RKO (cell line): ENCODE measurements at regions not wholly inside any gene's neighbourhood (a gene's known extent, or its start where the extent isn't known, plus 50 kb on each side); places are given as distances from the start of the nearest gene placed in this dataset.
A peak's percentile ranks its signal among the peaks of the same experiment; 100 is the strongest.

Source experiments
- DNase-seq: peaks from one replicate; pipeline ENCODE4 v3.0.0-alpha.2; 2016; ENCODE audit warnings: low spot score

- DNase-seq = no peak
These were observed 1040.1 kb upstream of the NR2F2 start for GRCh38 chr15:95290176-95290974.

DNA sequence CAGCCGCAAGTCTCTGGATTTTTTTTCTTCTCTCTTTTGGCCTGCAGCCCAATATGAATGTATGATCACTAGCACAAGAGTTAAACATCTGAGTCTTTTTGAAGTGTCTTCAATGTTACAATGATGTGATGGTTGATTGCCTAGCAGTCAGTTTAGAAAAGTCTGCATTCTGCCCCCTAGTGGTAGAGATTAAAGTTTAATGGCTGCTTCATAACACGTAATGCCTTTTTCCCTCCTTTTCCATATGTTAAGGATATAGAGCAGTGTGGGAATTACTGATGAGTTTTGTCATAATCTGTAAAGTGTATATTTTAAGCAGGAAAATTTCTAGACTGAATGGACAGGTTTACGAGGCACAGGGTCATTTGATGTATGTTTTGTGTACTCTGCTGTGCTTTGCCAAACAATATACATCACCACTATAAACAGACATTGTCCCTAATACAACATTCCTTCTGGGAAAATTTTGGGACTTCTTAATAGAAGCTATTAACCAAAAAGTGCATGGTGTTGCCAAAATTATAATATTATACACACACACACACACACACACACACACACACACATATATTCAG lies 1038.5 kb upstream of the NR2F2 start:
- DNase-seq = peak; percentile 55

DNA sequence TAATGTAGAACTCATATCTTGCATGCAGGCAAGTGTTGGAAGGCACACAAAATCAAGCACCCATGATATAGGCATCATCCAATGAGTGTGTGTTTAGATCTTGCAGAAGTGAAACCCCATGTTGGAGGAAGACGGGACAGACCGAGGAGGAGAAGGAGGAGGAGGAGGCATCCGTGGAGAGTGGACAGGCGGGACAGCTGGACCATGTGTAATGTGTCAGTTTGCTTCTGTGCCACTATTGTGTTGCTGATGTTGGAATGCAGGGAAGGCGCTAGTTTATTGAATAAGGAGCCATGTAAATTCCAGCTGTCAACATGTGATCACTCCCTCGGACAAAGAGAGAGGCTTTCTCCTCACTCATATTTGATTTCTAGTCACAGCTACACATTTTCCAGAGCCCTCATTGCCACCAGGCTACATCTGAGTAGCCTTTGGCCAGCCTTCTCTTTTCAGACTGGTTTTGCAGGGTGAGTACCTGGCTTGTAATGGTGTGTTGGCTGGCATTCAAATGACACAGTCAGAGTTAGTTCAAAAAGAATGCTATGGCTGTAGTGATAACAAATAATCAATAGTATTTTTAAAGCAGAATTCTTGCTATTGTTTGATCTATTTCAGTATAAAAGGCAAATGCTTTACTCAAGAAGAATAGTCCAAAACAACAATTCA lies 1037.6 kb upstream of the NR2F2 start:
- DNase-seq = no peak

DNA sequence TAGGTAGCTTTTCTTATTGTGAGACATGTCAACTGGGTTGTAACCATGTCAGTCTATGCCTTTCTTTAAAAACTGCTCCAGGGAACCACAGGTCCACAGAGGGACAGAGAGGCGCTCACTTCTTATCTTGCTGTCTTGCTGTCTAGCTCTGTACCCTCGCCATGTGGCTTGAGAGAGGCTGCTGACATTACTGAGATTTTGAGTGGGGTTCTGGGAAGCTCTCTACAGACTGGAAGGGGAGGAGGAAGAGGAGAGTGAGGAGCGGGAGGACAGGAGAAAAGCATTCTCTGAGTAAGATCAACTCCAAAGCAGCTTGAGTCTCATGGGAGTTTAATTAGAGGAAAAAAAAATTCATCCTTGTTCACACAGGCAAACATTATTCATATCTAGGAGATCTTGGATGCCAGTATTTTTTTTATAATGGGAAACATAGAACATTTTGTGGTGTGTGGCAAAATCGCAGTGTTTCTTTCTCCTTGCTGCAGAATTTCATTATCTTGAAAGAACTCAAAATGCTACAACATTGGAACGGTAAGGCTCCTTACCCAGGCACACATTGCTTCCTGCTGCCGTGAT lies 1037.0 kb upstream of the NR2F2 start:
- DNase-seq = no peak

DNA sequence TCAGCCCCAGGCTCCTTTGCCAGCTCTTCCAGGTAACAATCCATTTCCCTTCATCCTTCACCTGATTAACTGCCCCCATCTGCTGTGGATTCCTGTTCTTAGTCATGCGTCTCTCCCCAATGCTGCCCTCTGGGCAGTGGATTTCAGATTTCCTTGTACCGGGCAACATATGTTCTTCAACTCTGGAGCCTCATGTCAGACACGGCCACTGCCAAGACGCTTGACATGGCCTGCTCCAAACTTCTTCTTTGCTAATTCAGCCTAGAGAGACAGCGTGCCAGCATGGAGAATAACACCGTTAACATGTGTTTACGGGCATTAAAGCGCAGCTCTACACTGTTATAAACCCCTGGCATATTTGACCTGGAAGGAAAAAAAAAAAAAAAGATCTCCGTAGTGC lies 1035.1 kb upstream of the NR2F2 start:
- DNase-seq = no peak

DNA sequence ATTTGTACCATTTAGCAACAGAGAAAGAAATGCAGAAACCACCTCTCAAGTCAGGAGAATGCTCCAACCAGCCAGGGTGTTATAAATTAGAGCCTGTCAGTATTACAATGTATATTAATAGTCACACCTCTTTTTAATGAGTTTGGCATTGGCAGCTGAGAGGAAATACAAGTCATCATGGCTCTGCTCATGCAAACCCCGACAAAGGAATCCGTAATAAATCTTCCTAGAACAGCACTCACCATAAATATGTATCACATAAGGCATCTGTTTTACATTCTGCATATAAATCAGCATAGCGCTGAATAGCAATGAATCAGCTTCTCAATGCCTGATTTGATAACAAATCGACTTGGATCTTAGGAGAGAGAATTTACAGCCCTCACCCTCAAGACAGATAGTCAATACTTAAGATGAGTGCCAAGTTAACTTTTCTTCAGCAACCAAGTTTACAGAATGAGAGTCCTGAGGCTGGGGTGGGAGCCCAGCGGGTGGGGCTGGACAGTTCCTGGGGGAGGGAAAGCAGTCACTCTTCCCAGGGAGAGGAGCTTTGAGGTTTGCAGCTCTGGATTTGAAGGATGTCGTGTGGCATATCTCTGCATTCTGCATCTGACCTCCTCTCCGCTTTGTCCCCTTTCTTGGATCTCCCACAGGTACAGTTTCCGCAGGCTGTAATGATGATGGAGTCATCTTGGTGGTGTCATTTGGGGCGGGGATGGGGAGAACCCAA lies 1034.4 kb upstream of the NR2F2 start:
- DNase-seq = no peak

- DNase-seq = no peak
These were observed 1033.9 kb upstream of the NR2F2 start for GRCh38 chr15:95296643-95297042.

DNA sequence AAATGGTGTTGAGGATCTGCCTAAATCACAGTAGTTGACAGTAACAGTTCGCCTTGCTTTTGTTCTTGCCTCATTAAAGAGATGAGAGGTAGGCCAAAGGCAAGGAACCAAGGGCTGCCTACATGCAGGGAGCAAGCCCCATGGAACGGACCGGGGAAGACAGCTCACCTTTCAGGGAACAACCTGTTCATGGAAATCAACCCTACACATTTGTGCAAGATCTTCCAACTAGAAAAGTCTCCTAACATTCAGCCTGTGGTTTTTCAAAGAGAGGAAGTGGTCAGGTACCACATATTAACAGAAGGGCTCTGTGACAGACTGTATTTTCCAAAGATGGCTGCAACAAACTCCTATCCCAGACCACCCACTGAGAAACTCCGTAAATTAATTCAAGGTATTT lies 1031.8 kb upstream of the NR2F2 start:
- no peak for DNase-seq

DNA sequence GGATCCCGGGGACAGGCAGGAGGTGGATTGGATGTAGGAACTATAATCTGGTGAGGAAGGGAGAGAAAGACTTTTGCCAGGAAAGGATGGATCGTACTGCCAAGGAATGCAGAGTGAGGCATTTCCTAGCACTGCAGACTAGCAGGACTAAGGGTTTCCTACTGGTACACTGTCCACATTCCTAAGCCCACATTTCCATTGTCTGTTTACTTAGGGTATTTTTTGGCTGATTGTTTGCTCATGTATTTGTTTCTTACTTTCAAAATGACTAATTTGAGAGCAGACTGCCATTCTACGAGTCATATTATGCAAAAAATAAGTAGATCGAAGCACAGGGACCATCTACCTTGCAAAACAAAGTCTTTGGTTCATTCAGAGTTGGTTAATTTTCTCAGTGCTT lies 1029.5 kb upstream of the NR2F2 start:
- DNase-seq = no peak

DNA sequence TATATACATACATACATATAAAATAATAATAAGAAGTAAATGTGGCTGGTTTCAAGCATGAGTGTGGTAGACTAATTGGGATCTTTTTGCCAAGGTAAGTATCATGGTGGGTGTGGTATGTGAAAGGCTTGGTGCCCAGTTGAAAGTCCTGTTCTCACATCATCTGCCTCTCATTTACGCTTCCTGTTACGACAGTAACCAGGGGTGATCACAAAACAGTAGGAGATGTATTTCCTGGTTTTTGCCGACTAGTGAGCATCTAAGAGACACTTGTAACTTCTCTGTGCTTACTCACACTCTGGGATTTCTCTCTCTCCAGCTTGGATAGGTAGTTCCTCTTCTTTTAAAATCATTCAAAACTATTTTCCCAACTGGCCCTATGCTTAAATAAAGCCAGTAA lies 1028.3 kb upstream of the NR2F2 start:
- DNase-seq = no peak

- DNase-seq = no peak
These were observed 1027.7 kb upstream of the NR2F2 start for GRCh38 chr15:95302809-95303208.

DNA sequence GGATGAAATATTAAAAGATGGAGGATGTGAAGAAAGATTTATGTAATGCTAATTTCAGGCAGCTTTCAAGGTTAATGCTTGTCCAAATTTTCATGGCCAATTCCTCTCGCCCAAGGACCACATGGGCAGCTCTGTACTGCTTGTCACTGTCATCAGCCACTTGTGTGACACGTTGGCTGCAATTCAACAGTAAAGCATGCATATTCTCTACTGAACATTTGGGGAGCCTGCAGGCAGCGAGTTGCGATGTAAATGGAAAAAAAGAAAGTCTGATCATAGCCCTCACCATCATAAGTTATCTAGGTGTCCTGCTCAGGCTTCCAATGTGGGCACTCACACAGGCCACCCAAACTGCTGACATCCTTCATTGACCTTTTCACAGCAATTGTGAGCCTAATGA lies 1026.8 kb upstream of the NR2F2 start:
- DNase-seq = no peak

DNA sequence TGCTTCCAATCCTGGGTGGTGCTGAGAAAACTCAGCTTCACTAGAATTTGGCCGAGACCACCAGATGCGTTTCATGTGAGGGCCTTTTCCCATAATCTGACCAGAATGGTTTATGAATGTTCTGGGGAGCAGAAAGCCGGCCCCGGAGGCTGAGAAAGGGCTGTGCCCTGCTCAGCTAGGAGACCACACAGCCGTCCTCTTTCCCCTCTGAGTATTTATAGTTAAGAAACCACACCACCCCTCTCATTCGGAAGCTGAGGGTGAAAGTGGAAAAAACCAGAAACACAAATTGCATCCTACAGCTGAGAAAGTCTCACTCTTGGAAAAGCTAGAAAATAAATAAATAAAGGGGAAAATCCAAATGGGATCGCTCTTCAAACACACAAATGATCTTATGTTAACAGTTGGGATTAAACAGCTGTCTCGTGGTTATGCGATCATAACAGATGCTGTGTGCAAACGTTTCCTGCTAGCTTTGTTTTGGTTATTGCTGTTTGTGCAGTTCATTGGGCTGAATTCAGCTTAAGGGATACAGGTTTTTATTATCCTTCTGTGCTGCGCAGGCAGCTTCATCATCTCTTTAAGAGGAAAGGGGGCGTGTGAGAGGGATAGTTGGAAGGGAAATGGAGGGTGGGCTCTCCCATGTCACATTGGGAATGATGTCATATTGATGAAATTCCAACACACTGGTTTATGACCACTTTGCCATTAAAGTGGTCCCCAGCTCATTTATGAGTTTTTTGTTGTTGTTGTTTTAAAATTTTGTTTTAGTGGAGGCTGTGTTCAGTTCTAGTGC lies 1026.2 kb upstream of the NR2F2 start:
- DNase-seq = no peak

DNA sequence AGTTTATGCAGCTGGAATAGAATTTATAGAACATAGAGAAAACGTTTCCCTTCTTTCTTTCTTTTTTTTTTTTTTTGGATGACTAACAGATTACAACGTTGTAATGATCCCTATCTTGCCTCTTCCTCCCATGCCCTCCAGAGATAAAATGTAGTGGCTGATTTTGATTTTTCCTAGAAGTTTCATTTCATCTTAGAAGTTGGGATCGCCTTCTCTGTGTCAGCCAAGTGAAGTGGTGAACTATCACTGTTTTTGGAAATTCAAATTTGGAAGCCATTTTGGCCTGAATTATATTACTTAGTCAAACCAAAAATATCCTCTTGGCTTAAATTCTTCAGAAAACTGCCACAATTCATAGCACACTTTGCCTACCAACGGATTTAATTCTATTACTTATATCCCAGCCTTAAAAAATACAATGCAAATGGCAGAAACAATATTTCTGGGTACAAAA lies 1025.5 kb upstream of the NR2F2 start:
- no peak for DNase-seq

GRCh38 chr15:95307115-95307514 lies 1023.4 kb upstream of the NR2F2 start:
- no peak for DNase-seq

DNA sequence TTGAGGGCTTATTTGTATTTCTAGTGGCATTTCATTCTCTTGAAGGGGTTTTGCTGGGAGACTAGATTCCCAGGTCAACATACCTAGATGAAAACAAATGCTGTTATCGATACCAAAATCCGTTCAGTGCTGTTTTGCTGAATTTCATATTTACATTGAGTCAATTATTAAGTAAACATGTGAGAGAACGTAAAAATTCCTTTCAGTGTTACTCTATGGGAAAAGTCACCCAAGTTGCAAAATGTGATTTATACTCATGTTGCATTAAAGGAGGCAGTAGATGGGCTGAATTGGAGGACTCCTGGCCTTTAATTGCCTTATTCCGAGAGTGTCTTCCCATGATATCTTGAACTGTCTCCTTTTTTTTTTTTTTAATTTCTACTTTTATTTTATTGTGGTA lies 1011.3 kb upstream of the NR2F2 start:
- no peak for DNase-seq

DNA sequence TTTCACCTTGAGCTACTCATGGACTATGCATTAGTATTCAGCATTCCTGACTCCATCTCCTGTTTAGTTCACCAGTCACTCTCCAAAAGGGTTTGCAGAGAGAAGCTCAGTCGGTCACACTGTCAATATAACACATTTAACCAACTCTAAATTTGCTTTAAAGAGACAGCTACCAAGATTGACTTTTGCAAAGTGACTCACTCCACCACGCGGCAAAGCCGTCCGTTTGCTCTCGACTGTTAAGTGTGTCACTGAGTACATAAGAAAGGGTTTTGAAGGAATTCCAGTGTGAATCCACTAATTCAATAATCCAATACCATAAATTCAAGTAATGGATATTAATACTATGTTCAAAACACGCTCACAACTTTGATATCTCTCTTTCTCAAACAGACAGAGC lies 1006.7 kb upstream of the NR2F2 start:
- DNase-seq = no peak

- no peak for DNase-seq
These were observed 1005.8 kb upstream of the NR2F2 start for GRCh38 chr15:95324656-95325055.

DNA sequence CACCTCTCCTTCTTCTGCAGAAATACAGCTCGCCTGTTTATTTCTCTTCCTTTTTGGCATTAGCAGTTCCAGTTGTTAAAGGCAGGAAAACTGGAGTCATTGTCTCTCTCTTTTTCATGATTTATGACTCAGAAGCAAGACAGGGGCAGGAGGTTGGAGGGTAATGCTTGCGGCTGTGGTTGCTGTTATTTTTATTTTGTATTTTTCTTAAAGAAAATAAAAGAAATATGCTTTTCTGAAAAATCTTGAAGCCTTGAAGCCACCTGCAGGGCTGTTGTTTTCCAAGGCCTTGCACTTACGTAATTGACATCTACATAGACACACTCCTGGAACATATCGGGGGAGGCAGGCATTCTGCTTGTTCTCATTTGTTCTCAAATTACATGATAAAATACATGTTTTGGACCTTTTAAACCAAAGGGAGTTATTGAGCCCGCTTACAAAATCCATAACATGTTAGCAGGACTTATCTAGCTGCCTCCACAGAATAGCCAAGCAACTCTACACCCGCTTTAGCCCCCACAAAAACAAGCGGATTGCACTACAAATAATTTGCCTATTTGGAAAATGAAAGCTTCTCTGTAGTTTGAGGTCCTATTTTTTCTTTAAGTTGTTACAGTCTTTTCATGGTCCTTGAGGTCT lies 1004.6 kb upstream of the NR2F2 start:
- no peak for DNase-seq

DNA sequence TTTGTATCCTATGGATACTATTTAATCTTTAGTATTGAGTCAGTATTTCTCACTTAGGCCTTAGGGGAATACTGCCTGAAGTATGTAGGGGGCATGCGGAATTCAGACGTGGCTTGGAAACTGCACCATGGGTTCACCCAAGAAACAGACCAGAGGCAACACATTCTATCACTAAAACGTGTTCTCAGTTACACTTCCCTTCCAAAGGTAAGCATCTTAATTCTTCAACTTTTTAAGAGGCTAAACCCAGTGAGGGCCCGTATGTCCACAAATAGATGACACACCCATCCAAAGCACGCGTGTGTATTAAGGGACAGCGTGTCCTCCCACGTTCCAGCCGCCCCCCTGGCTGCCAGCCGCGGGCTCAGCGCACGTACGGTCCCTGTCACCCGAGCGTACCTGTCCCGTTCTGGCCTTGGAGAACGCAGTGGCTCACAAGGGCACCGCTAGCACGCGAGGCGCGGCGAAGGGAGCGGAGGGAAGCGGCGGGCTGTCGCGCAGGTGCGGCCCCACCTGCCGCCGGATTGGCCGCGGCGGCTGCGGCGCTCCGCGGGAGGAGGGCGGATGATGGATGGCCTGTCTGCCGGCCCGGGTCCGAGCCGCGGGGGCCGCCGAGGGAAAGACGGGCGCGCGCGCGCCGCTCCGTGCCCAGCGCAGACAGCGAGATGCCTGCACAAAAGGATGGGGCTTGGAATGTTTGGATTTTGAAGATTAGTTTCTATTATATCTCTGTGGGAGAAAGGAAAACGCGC lies 1003.9 kb upstream of the NR2F2 start:
- no peak for DNase-seq
